Inflammatory macrophage treated with lipopolysaccharide for 4 hours (primary cell): ENCODE measurements at regions not wholly inside any gene's neighbourhood (a gene's known extent, or its start where the extent isn't known, plus 50 kb on each side); places are given as distances from the start of the nearest gene placed in this dataset.
A peak's percentile ranks its signal among the peaks of the same experiment; 100 is the strongest.
"Not testable (repeated sequence)": the region's sequence is repeated elsewhere in the genome, so short reads cannot be mapped to it uniquely, and the experiment has no call there.

ENCODE experiments used
- DNase-seq: peaks from one replicate; pipeline ENCODE4 v3.0.0-alpha.2; 2020

GRCh38 chr2:128514555-128514955, 195.9 kb upstream of the HS6ST1 start:
- DNase-seq: no peak

- no peak for DNase-seq
These were observed 198.3 kb upstream of the HS6ST1 start for GRCh38 chr2:128516938-128517337.

- DNase-seq: not testable (repeated sequence)
These were observed 200.4 kb upstream of the HS6ST1 start for GRCh38 chr2:128519028-128519427.

GRCh38 chr2:128519517-128520215, 201.0 kb upstream of the HS6ST1 start:
- no peak for DNase-seq

- DNase-seq: peak; percentile 64
These were observed 201.7 kb upstream of the HS6ST1 start for GRCh38 chr2:128520340-128520739.

- DNase-seq: peak; percentile 76
These were observed 202.1 kb upstream of the HS6ST1 start for GRCh38 chr2:128520791-128521190.

GRCh38 chr2:128521482-128521881, 202.8 kb upstream of the HS6ST1 start:
- no peak for DNase-seq

GRCh38 chr2:128522829-128523228, 204.2 kb upstream of the HS6ST1 start:
- DNase-seq: no peak

GRCh38 chr2:128523457-128523856, 204.8 kb upstream of the HS6ST1 start:
- no peak for DNase-seq

- DNase-seq: no peak
These were observed 205.5 kb upstream of the HS6ST1 start for GRCh38 chr2:128524183-128524582.

GRCh38 chr2:128525653-128526052, 207.0 kb upstream of the HS6ST1 start:
- DNase-seq: no peak

GRCh38 chr2:128526455-128526976, 207.8 kb upstream of the HS6ST1 start:
- DNase-seq: no peak

- no peak for DNase-seq
These were observed 209.5 kb upstream of the HS6ST1 start for GRCh38 chr2:128528133-128528532.

GRCh38 chr2:128530025-128530573, 211.4 kb upstream of the HS6ST1 start:
- DNase-seq: no peak

- peak; percentile 10 for DNase-seq
These were observed 213.2 kb upstream of the HS6ST1 start for GRCh38 chr2:128531856-128532255.

GRCh38 chr2:128533101-128533500, 214.4 kb upstream of the HS6ST1 start:
- no peak for DNase-seq

GRCh38 chr2:128534688-128535392, 216.2 kb upstream of the HS6ST1 start:
- no peak for DNase-seq

GRCh38 chr2:128535953-128536352, 217.3 kb upstream of the HS6ST1 start:
- DNase-seq: peak; percentile 31

GRCh38 chr2:128536925-128537620, 218.4 kb upstream of the HS6ST1 start:
- DNase-seq: no peak

GRCh38 chr2:128537646-128538045, 219.0 kb upstream of the HS6ST1 start:
- DNase-seq: no peak

- no peak for DNase-seq
These were observed 219.7 kb upstream of the HS6ST1 start for GRCh38 chr2:128538396-128538795.

- DNase-seq: no peak
These were observed 222.0 kb upstream of the HS6ST1 start for GRCh38 chr2:128540670-128541069.

GRCh38 chr2:128541448-128541847, 222.8 kb upstream of the HS6ST1 start:
- no peak for DNase-seq
